CD4-positive, alpha-beta T cell treated with Interleukin-10 for 1 hour (primary cell): ENCODE measurements at regions not wholly inside any gene's neighbourhood (a gene's known extent, or its start where the extent isn't known, plus 50 kb on each side); places are given as distances from the start of the nearest gene placed in this dataset.

ENCODE experiments used
- DNase-seq: peaks from one replicate; pipeline ENCODE4 v3.0.0-alpha.2; 2020

DNA sequence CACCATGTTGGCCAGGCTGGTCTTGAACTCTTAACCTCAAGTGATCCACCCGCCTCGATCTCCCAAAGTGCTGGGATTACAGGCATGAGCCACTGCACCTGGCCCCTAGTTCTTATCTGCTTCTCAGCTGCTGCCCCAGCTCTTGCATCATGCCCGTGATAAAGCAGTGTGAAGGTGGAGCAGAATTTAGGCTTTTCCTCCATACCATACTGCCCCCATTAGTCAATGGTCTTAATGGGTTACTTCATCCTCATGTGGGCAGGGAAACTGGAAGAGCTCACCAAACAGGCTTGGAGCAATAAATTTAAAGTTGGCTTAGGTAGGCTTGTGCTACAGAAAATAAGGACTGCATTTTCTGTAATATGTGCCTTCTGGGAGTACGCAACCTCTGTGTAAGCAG is 636.9 kb upstream of the BOD1L1 start:
- DNase-seq: no peak

GRCh38 chr4:14265651-14266050 is 638.1 kb upstream of the BOD1L1 start:
- DNase-seq: no peak

- no peak for DNase-seq
Measured at GRCh38 chr4:14267373-14268060, 640.0 kb upstream of the BOD1L1 start.

DNA sequence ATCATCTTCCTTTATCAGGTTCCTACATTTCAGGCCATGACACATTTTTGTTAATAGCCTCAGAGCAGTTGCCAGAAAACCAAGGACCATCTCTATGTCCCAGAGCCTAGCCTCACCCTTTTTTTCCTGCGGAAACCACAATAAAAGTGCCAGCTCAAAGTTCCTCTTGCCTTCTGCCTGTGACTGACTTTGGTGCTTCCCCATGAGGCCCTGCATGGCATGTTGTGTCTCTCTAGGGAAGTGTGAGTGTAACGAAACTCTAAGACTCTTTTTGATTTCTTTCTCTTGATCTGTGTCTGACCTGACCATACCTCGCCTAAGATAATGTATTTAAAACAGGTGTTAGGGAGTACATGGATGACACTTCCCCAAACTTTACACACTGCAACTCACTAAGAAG is 642.3 kb upstream of the BOD1L1 start:
- DNase-seq: peak; percentile 11

DNA sequence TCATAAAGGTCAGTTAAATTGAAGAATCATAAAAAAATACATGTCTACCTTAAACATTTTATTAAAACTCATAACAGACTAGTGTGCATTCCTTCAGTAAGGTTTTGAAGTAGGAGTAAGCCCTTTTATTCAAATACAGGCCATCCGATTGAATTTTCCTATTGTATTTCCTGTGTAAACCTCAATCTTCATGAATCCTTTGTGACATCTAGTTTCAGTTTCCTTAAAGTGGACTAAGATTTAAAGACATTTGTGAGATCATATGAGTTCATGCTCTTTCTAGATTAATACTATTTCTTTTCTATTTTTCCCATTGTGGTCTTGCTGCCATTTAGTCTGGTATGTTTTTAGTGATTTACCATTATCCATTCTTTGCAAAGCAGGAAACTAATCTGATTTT is 644.7 kb upstream of the BOD1L1 start:
- no peak for DNase-seq

DNA sequence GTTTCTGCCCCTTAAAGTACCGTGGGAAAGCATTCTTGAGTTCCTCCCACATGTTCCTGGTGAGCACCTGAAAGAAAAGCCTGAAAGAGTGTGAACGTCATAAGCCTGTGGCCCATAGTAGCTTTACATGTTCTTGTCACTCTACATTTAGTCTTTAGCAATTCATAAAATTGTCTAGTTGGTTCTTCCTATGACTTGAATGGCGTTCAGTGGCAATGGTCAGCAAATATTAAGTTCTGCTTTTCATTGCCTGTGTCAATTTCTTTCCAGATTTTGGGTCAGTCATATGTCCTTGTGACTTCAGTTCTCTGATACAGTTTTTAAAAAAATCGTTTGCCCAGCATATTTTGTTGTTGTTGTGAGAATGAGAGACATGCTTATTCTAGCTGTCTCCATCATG is 650.0 kb upstream of the BOD1L1 start:
- DNase-seq: no peak

DNA sequence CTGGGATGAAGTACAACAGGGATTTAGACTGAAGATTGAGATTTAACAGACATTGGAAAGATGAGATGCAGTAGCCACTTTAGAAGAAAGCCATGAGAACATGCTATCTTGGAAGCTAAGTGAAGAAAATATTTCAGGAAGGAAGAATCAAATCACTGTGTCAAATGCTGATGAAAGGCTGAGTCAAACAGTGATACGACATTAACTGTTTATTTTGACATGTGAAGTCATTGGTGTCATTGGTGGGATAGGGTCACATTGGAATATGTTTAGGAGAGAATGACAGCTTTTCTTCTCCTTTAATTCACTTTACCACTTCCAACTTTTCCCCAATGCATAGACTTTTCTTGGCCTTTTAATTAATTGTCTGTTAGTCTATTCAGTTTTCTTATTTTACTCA is 653.0 kb upstream of the BOD1L1 start:
- DNase-seq: no peak

DNA sequence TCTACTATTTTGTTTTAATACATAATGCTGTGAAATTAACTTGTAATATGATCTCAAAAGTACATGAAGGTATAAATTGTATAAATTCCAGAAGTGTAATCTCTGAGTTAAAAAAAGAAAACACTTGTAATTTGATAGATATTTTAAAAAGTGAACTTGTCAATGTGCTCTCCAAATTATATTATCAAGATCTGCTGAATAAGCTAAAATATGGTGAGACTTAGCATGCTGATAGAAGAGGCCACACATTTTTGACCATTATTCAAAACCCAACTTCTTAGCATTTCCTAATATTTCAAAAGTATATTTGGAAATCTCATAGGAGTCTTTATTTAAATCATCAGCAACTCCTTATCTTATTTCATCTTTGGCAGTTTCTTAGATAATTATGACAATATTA is 657.1 kb upstream of the BOD1L1 start:
- no peak for DNase-seq

DNA sequence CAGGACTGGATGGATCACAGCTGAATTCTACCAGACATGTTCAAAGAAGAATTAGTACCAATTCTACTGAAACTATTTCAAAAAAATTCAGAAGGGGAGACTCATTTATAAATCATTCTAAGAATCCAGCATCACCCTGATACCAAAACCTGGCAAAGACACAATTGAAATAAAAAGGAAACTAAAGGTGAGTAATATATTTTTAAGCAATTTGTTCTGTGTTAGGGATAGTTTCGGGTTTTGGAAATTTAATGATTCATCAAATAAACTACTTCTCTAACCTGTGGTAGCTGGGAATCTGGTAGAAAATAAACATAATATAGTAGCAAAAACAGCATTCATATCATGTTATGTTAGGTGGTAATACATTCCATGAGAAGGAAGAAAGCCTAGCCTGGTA is 662.2 kb upstream of the BOD1L1 start:
- no peak for DNase-seq

DNA sequence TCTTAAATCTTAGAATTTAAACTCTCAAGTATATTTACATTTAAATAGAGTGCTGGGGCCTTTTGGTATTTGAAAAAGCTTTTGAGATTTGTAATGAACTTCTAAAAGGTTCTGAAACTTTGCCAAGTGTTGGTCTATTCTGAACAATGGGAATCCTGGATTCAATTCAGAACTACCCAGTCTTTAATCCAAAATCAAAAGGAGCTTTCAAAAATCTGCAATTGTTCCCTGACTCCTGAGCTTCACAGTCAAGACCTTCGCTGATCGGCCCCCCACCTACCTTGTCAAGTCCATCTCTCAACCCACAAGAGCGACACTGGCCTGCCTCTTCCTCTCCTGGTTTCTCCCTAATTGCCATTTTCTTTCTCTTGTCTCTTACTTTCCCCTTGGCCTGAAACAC is 666.1 kb upstream of the BOD1L1 start:
- DNase-seq: no peak

GRCh38 chr4:14294611-14295010 is 667.1 kb upstream of the BOD1L1 start:
- no peak for DNase-seq

DNA sequence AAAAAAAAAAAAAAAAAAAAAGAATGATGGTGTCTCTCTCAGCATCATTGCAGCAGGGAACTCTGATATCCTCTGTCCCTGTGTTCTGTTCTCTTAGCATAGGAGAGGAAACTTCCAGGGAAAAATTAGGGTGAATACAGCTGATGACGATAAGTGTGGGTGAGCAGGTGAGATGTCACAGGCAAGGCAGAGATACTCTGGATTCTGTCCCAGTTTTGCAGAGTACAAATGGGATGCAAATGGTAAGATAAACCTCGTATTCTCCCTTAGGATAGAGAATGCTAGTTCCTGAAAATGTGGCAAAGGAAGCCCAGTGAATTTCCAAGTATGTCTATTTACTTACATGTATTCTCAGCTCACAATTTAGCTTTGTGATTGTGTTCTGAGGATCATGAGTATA is 671.6 kb upstream of the BOD1L1 start:
- no peak for DNase-seq

GRCh38 chr4:14302021-14302420 is 674.5 kb upstream of the BOD1L1 start:
- DNase-seq: no peak

DNA sequence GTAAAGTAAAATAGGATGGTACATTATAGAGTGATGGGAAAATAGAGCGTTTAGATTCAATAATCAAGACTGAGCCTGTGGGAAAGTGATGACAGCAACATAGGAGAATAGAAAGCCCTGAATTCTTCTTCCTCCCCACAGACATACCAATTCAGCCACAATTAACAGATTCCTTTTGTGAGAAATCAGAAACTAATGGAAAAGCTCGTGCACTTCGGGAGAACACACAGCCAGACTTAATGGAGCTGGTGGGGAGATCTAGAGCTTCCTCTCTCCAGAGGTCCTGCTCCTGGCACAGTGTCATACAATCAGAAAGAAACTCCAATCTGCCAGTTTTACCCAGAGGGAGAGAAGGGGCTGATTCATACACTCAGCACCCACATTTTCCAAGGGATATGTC is 676.3 kb upstream of the BOD1L1 start:
- DNase-seq: no peak

DNA sequence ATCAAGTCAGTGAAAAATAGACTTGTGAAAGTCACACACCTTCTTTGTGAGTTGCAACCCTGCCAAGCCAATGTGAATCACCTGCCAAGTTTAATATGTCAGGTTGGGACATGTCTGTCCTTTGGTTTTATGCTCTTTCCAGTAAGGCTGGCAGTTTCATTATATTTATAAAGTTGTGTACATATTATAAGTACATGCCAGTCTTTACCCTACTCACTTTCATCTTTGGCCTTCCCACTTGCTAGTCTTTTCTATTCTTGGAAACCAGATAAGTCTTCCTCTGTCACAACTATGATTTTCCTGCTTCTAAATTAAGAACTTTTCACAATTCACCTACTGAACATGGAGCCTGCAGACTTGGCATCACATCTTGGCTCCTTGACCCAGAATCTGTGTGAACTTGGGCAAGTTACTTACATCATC is 680.7 kb upstream of the BOD1L1 start:
- DNase-seq: no peak

DNA sequence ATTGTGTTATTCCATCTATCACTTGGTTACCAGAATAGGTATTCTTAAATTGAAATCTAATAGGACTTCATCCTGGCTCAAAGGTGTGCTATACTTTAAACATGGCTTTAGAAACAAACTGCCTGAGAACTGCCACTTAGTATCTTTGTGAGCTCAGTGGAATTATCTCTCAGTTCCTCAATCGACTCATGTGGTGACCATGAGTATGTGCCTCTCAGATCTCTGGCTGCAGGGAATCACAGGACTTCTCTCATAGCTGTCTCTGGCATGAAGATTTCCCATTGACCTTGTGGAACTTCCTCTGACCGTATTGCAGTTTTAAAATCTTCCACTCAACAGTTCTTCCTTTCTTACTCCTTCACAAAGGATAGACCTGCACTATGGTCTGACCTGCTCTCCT is 681.9 kb upstream of the BOD1L1 start:
- no peak for DNase-seq

- DNase-seq: no peak
Measured at GRCh38 chr4:14313757-14314156, 686.2 kb upstream of the BOD1L1 start.

GRCh38 chr4:14315129-14315528 is 687.2 kb upstream of the CPEB2 start:
- no peak for DNase-seq

DNA sequence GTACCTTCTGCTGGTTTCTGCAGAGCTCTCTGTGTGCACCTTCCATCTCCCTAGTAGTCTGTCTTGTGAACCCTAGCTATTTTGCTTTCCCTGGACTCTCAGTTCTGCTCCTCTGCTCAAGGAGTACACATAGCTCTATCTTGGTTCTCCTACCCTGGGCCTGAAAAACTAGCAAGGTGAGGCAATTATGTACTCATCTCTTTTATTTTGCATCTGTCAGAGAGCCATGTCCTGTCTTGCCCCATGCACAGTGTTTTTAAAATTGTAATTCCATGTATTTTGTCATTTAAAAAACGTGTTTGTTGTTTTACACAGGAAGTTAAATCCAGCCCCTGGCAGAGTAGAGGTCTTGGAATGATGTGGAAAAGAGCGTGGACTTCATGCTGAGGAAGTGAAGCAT is 684.9 kb upstream of the CPEB2 start:
- DNase-seq: no peak

GRCh38 chr4:14318671-14319070 is 683.6 kb upstream of the CPEB2 start:
- no peak for DNase-seq

- no peak for DNase-seq
Measured at GRCh38 chr4:14321723-14322122, 680.6 kb upstream of the CPEB2 start.

- DNase-seq: no peak
Measured at GRCh38 chr4:14323191-14323590, 679.1 kb upstream of the CPEB2 start.

- no peak for DNase-seq
Measured at GRCh38 chr4:14329228-14329627, 673.1 kb upstream of the CPEB2 start.

DNA sequence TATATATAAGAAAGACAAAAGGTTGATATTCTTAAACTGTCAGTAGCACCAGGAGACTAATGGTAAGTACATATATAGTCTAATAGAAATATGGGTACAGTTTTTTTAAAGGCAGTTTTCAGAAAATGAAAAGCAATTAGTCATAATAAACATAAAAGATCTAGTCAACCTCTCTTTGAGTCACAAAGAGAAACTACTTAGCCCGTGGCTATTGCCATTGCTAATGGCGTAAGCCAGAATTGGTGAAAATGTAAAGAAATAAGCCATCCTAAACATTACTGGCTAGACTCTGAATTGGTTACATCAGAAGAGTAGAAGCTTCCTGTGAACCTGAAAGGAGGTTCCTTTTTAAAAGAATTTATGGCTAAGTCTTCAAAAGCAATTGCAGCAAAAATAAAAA is 668.7 kb upstream of the CPEB2 start:
- no peak for DNase-seq

- DNase-seq: no peak
Measured at GRCh38 chr4:14334166-14334565, 668.1 kb upstream of the CPEB2 start.

DNA sequence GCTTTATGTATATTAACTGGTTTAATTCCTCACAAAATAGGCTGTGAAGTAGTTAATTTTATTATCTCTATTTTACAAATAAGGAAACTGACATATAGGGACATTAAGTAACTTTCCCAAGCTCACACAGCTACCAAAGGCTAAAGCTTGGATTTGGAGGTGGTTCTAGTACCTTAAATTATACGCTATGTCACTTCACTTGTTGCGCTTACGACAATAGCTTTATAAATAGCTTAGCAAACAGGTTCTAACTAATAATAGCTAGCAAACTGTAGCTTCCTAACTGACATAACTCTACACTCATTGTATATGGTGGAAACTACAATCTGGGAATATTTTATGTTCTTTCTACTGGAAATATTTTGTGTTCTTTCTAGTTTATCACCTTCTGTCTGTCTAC is 666.4 kb upstream of the CPEB2 start:
- DNase-seq: no peak
